Hepatocyte (in vitro differentiated cells): ENCODE measurements at regions not wholly inside any gene's neighbourhood (a gene's known extent, or its start where the extent isn't known, plus 50 kb on each side); places are given as distances from the start of the nearest gene placed in this dataset.

ENCODE experiments used
- DNase-seq: peaks from one replicate; pipeline ENCODE4 v3.0.0-alpha.2; 2016; ENCODE audit warnings: low spot score
- H2AFZ ChIP-seq: fragments of 200-600 bp; sonication (generic); 2 replicates; pipeline ENCODE4 v1.6.0; 2016; ENCODE audit warnings: antibody characterized with exemption, mild to moderate bottlenecking
- H3K27ac ChIP-seq: fragments of 200-600 bp; sonication (generic); 2 replicates; pipeline ENCODE4 v1.5.1; 2016; ENCODE audit warnings: mild to moderate bottlenecking
- H3K27me3 ChIP-seq: fragments of 200-600 bp; sonication (generic); 2 replicates; pipeline ENCODE4 v1.6.1; 2016
- H3K36me3 ChIP-seq: fragments of 200-600 bp; sonication (generic); replicated peaks from 2 replicates; pipeline ENCODE4 v1.5.1; 2016; ENCODE audit warnings: low read depth; ENCODE audit not compliant: insufficient read depth
- H3K4me1 ChIP-seq: fragments of 200-600 bp; sonication (generic); 2 replicates; pipeline ENCODE4 v1.5.1; 2016; ENCODE audit warnings: mild to moderate bottlenecking, moderate library complexity; ENCODE audit not compliant: insufficient read depth
- H3K4me2 ChIP-seq: fragments of 200-600 bp; sonication (generic); 2 replicates; pipeline ENCODE4 v1.6.0; 2016
- H3K4me3 ChIP-seq: fragments of 200-600 bp; sonication (generic); 2 replicates; pipeline ENCODE4 v1.5.1; 2016; ENCODE audit warnings: mild to moderate bottlenecking
- H3K79me2 ChIP-seq: fragments of 200-600 bp; sonication (generic); 2 replicates; pipeline ENCODE4 v1.6.0; 2017; ENCODE audit warnings: mild to moderate bottlenecking
- H3K9me2 ChIP-seq: fragments of 200-600 bp; sonication (generic); replicated peaks from 2 replicates; pipeline ENCODE4 v1.6.0; 2017; ENCODE audit warnings: mild to moderate bottlenecking; ENCODE audit not compliant: insufficient read depth
- H3K9me3 ChIP-seq: fragments of 200-600 bp; sonication (generic); 2 replicates; pipeline ENCODE4 v1.5.1; 2016; ENCODE audit warnings: low read depth, mild to moderate bottlenecking
- H4K20me1 ChIP-seq: fragments of 200-600 bp; sonication (generic); 2 replicates; pipeline ENCODE4 v1.6.0; 2016; ENCODE audit warnings: mild to moderate bottlenecking; ENCODE audit not compliant: insufficient read depth, poor library complexity, severe bottlenecking
- EZH2 ChIP-seq: fragments of 200-600 bp; sonication (generic); IDR thresholded peaks from 2 replicates; pipeline ENCODE4 v1.6.1; 2016; ENCODE audit warnings: antibody characterized with exemption, mild to moderate bottlenecking, borderline replicate concordance
- EZH2phosphoT487 ChIP-seq: fragments of 200-600 bp; sonication (generic); IDR thresholded peaks from one replicate; pipeline ENCODE4 v1.6.1; 2018; ENCODE audit warnings: antibody characterized with exemption, mild to moderate bottlenecking, low read depth, moderate library complexity; ENCODE audit not compliant: unreplicated experiment, severe bottlenecking
- WGBS: methylation state at CpG from one replicate; pipeline ENCODE4 v1.1.6; 2016; ENCODE audit warnings: low lambda C conversion rate; ENCODE audit errors: missing lambda C conversion rate; 5-methylcytosine and 5-hydroxymethylcytosine counted together
- TF ChIP-seq, protein P1 (sequence below): fragments of 200-600 bp; sonication (generic); IDR thresholded peaks from 2 replicates; pipeline ENCODE4 v1.5.1; 2016; ENCODE audit warnings: antibody characterized with exemption, mild to moderate bottlenecking; ENCODE audit not compliant: poor library complexity

DNA sequence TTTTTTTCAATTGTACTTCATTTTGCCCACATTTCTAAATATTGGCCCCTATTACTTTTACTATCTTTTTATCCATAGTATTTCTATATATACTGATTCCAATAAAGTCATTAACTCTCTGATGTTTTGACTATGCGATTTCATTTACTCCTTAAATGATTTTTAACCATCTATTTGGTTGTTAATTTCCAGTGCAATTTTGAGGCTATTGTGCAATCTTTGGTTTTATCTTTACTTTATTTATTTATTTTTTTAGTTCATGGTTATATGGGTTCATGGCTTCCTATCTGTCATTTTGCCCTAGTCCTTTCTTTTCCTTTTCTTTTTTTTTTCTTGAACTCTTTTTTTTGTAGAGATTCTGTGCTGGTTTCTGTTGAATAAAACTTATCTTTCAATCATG lies 1408.0 kb upstream of the GBE1 start:
- Histone ChIP-seq H3K27ac (no peak overlapping the region), H3K27me3 (no peaks in the 10 kb centered on the region), H3K4me3 (no peak overlapping the region), H3K4me2 (no peak overlapping the region), H3K79me2 (no peaks in the 10 kb centered on the region), H3K9me2 (no peaks in the 10 kb centered on the region), H2AFZ (no peak overlapping the region), H3K36me3 (no peaks in the 10 kb centered on the region), H3K4me1 (no peaks in the 10 kb centered on the region), H4K20me1 (no peaks in the 10 kb centered on the region), H3K9me3 (no peaks in the 10 kb centered on the region)
- no peak for TF ChIP-seq EZH2
- TF ChIP-seq, protein P1, sequence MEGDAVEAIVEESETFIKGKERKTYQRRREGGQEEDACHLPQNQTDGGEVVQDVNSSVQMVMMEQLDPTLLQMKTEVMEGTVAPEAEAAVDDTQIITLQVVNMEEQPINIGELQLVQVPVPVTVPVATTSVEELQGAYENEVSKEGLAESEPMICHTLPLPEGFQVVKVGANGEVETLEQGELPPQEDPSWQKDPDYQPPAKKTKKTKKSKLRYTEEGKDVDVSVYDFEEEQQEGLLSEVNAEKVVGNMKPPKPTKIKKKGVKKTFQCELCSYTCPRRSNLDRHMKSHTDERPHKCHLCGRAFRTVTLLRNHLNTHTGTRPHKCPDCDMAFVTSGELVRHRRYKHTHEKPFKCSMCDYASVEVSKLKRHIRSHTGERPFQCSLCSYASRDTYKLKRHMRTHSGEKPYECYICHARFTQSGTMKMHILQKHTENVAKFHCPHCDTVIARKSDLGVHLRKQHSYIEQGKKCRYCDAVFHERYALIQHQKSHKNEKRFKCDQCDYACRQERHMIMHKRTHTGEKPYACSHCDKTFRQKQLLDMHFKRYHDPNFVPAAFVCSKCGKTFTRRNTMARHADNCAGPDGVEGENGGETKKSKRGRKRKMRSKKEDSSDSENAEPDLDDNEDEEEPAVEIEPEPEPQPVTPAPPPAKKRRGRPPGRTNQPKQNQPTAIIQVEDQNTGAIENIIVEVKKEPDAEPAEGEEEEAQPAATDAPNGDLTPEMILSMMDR = no peak
- TF ChIP-seq EZH2phosphoT487 = no peak
- no peak for DNase-seq
- WGBS = 93% methylated on average over 1 of the region's 1 CpG

DNA sequence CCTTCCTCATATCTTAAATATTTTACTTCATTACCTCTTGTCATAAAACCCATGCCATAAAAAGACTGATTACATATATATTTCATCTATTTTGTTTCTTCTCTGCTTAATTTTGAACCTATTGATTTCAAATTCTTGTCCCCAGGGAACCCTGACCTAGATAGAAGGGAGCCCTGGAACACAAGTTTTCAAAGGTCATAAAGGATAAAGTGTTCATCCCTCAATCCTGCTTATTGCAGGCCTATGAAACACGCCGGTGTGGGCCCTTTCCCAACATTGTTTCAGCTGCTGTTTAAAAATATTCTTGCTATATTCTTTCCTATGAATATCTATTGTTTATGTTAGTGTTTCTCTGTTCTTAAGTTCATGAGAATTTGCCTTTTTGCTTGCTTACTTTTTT lies 1389.5 kb upstream of the GBE1 start:
- Histone ChIP-seq H3K9me3 (no peaks in the 10 kb centered on the region), H3K4me2 (no peak overlapping the region), H3K36me3 (no peaks in the 10 kb centered on the region), H3K27ac (no peak overlapping the region), H3K4me1 (no peaks in the 10 kb centered on the region), H3K4me3 (no peak overlapping the region), H3K9me2 (no peaks in the 10 kb centered on the region), H3K27me3 (no peaks in the 10 kb centered on the region), H2AFZ (no peak overlapping the region), H4K20me1 (no peaks in the 10 kb centered on the region), H3K79me2 (no peaks in the 10 kb centered on the region)
- TF ChIP-seq, protein P1 = no peak
- TF ChIP-seq EZH2 = no peak
- no peak for DNase-seq
- WGBS = 85% methylated on average over 2 of the region's 2 CpGs

DNA sequence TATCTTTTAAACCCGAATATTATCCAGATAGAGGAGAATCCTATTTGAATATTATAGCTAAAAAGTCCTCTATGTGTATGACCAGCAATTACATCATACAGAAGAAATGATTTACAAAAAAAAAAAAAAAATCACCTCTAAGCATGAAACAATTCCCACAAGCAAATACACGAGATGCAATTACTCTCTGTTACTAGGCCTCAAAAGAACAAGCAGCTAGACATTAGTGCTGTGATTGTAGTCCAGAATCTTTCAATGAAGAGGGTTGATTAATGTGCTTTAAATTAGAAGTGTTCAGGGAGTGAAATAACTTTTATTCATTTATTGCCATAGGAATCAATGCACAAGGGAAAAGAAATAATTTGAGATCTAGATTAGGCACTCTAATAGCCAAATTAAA lies 1379.5 kb upstream of the GBE1 start:
- no peaks in the 10 kb centered on the region for H3K4me1 ChIP-seq
- no peak overlapping the region for H2AFZ ChIP-seq
- no peak overlapping the region for H3K4me3 ChIP-seq
- H3K27me3 ChIP-seq = no peaks in the 10 kb centered on the region
- H3K36me3 ChIP-seq = no peaks in the 10 kb centered on the region
- no peaks in the 10 kb centered on the region for H3K9me2 ChIP-seq
- no peak overlapping the region for H3K27ac ChIP-seq
- H3K79me2 ChIP-seq = no peaks in the 10 kb centered on the region
- TF ChIP-seq EZH2phosphoT487 (no peak), EZH2 (no peak)
- TF ChIP-seq, protein P1 = no peak
- H3K4me2 ChIP-seq = no peak overlapping the region
- WGBS = 87% methylated on average over 2 of the region's 2 CpGs
- no peak for DNase-seq
- H3K9me3 ChIP-seq = no peaks in the 10 kb centered on the region
- H4K20me1 ChIP-seq = no peaks in the 10 kb centered on the region

DNA sequence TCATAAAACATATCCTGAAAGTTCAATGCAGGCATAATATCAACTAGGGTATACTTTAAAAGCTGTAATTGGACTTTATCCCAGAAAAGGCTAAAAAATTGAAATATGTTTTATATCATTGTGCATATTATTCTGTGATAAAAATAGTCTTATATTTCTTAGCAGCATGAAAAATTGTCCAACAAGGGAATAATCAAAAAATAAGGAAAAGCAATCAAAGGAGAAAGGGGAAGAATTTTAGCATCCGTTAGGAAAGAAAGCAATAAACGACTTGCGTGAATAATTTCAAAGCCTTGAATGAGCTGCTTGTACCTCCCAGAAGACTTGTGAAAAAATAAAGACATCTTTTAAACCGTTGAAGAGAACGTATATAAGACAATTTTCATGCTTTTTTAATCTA lies 1369.8 kb upstream of the GBE1 start:
- H3K9me3 ChIP-seq = no peaks in the 10 kb centered on the region
- no peaks in the 10 kb centered on the region for H3K36me3 ChIP-seq
- no peaks in the 10 kb centered on the region for H3K4me1 ChIP-seq
- H3K9me2 ChIP-seq = no peaks in the 10 kb centered on the region
- H3K27ac ChIP-seq = no peak overlapping the region
- 85% methylated on average over 5 of the region's 5 CpGs for WGBS
- H3K79me2 ChIP-seq = no peaks in the 10 kb centered on the region
- DNase-seq = no peak
- TF ChIP-seq EZH2 (no peak), EZH2phosphoT487 (no peak)
- no peak overlapping the region for H3K4me3 ChIP-seq
- H4K20me1 ChIP-seq = no peaks in the 10 kb centered on the region
- no peak overlapping the region for H2AFZ ChIP-seq
- no peaks in the 10 kb centered on the region for H3K27me3 ChIP-seq
- no peak overlapping the region for H3K4me2 ChIP-seq
